ENCODE measurements at regions not wholly inside any gene's neighbourhood (a gene's known extent, or its start where the extent isn't known, plus 50 kb on each side); places are given as distances from the start of the nearest gene placed in this dataset.

DNA sequence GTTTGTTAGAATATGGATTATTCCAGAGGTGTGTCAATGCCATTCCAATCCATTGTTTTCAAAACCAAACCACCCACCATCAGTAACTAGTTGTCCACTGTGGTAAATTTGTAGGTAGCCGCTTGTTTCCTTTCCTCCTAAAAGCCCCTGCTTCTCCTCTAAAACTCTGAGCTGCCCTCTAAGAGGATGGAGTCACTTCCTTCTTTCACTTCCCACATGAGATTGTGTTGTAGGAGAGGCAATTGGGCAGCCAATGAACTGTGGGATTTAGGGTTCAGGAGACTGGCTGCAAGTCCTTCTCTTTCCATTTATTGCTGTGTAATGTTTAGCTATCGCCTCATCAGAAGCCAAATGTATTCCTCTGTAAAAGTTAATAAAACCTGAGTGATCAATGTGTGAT lies 49.9 kb upstream of the RFXAP start:
- H3K9me3 ChIP-seq, result no peaks in the 10 kb centered on the region
- H3K27me3 ChIP-seq, result no peaks in the 10 kb centered on the region
- H3K27ac ChIP-seq, result no peak overlapping the region
- no peak overlapping the region for H3K9ac ChIP-seq (ENCODE audit: low read depth in 2 of 2, low read length in 2 of 2)
- no peak for DNase-seq
- intact Hi-C loops (cut with DNase I), result no loop called here
- no peaks in the 10 kb centered on the region for H3K36me3 ChIP-seq
- no peak overlapping the region for H3K4me3 ChIP-seq
- TF ChIP-seq, protein P1, sequence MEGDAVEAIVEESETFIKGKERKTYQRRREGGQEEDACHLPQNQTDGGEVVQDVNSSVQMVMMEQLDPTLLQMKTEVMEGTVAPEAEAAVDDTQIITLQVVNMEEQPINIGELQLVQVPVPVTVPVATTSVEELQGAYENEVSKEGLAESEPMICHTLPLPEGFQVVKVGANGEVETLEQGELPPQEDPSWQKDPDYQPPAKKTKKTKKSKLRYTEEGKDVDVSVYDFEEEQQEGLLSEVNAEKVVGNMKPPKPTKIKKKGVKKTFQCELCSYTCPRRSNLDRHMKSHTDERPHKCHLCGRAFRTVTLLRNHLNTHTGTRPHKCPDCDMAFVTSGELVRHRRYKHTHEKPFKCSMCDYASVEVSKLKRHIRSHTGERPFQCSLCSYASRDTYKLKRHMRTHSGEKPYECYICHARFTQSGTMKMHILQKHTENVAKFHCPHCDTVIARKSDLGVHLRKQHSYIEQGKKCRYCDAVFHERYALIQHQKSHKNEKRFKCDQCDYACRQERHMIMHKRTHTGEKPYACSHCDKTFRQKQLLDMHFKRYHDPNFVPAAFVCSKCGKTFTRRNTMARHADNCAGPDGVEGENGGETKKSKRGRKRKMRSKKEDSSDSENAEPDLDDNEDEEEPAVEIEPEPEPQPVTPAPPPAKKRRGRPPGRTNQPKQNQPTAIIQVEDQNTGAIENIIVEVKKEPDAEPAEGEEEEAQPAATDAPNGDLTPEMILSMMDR (IDR thresholded peaks at IDR 0.05), result no peak
- H3K4me1 ChIP-seq, result no peaks in the 10 kb centered on the region
